Stimulated activated CD8-positive, alpha-beta memory T cell treated with anti-CD3 and anti-CD28 coated beads, Interleukin-7, amount 100 ng/mL, for 48 hours (primary cell): ENCODE measurements at regions not wholly inside any gene's neighbourhood (a gene's known extent, or its start where the extent isn't known, plus 50 kb on each side); places are given as distances from the start of the nearest gene placed in this dataset.
"Not testable (repeated sequence)": the region's sequence is repeated elsewhere in the genome, so short reads cannot be mapped to it uniquely, and the experiment has no call there.

Experiments
- DNase-seq, 2 donors: peaks; one replicate each; pipeline ENCODE4 v3.0.0-alpha.2; 2020; ENCODE audit warnings: low read depth in 1 of 2; ENCODE audit errors: extremely low read depth in 1 of 2

DNA sequence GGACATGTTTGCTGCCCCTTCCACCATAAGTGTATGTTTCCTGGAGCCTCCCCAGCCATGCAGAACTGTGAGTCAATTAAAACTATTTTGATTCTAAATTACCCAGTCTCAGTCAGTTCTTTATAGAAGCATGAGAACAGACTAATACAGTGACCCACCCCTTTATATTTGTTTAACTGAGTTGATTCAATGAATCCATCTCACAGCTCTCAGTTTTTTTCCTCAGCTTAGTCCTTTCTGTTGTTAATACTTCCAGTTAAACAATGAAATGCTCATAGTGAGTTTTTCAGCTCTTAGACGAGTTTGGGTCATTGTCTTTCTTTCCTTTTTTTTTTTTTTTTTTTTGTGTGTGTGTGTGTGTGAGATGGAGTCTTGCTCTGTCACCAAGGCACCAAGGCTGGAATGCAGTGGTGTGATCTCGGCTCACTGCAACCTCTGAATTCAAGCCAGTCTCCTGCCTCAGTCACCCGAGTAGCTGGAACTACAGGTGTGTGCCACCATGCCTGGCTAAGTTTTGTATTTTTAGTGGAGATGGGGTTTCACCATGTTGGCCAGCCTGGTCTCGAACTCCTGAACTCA is 627.4 kb downstream of the SPATA31A7 start:
- not testable (repeated sequence) for DNase-seq

DNA sequence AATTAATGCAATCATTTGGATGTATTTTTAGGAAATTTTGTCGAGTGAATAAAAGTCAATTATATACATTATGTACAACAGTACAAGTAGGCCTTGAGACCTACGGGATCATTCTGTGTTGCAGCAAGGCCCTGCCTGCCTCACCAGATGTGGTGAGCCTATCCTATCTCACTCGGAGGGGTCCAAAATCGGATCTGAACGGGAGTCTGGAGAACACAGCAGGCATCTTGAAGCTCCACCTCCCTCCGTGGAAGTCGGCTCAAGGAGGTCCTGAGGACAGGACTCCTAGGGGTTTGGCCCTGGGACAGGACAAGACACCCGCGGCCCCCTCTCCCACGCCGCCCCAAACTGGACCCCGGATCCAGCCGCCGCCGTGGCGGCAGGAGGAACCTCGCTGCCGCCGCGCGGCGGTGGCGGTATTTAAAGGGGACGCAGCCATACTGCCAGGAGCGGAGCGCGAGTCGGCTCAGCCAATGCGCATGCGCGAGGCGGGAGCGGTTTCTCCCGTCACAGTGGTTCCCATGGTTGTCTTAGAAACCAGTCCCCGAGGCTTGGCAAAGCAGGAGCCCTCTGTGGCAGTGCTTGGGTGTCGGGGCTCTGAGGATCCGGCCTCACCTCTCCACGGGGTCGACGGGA is 663.9 kb downstream of the SPATA31A7 start:
- DNase-seq = peak; percentile 77 to 87

DNA sequence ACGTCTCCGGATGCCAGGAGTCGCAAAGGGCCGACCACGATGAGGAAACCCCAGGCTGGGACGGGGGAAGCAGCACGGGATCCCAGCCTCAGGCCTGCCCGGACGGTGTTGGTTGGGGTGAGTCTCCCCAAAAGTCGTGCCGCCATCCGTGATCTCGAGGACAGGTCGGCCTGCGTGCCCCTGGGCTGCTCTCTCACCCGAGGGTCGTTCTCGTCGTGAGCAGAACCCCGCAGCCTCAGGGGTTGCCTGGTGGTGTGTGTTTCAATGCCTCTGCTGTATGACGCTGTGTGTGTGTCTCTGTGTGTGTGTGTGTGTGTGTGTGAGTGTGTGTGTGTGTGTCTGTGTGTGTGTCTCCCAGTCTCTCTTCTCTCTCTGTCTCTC is 664.4 kb downstream of the SPATA31A7 start:
- not testable (repeated sequence) for DNase-seq

DNA sequence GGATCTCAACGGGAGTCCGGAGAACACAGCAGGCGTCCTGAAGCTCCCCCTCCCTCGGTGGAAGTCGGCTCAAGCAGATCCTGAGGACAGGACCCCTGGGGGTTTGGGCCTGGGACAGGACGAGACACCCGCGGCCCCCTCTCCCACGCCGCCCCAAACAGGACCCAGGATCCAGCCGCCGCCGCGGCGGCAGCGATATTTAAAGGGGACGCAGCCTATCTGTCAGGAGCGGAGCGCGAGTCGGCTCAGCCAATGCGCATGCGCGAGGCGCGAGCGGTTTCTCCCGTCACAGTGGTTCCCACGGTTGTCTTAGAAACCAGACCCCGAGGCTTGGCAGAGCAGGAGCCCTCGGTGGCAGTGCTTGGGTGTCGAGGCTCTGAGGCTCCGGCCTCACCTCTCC is 666.4 kb downstream of the SPATA31A7 start:
- not testable (repeated sequence) for DNase-seq

DNA sequence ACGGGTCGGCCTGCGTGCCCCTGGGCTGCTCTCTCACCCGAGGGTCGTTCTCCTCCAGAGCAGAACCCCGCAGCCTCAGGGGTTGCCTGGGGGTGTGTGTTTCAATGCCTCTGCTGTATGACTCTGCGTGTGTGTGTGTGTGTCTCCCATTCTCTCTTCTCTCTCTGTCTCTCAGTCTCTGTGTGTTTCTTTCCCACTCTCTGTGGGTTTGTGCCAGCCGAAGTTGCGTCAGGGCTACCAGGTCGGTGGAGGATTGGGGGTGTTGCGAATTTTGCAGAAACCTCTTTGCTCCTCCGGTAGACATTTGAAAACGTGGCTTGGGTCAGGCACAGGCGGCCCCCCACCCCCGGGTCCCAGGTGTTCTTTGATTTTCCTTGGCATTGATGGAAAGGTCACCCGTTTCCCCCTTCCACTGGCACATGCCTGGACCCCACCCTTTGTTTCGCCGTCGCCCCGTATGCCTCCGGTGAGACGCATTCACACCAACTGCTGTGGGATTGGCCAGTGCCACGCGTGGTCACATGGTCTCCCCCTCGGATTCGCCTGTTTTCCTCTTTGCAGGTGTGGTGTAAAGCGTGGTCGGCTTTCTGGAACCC is 667.1 kb downstream of the SPATA31A7 start:
- not testable (repeated sequence) for DNase-seq

DNA sequence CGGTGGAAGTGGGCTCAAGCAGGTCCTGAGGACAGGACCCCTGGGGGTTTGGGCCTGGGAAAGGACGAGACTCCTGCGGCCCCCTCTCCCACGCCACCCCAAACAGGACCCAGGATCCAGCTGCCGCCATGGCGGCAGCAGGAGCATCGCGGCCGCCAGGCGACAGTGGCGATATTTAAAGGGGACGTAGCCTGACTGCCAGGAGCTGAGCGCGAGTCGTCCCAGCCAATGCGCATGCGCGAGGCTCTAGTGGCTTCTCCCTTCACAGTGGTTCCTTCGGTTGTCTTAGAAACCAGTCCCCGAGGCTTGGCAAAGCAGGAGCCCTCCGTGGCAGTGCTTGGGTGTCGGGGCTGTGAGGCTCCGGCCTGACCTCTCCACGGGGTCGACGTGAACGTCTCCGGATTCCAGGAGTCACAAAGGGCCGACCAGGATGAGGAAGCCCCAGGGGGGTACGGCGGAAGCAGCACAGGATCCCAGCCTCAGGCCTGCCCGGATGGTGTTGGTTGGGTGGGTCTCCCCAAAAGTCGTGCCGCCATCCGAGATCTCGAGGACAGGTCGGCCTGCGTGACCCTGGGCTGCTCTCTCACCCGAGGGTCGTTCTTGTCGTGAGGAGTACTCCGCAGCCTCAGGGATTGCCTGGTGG is 668.0 kb downstream of the SPATA31A7 start:
- not testable (repeated sequence) for DNase-seq

DNA sequence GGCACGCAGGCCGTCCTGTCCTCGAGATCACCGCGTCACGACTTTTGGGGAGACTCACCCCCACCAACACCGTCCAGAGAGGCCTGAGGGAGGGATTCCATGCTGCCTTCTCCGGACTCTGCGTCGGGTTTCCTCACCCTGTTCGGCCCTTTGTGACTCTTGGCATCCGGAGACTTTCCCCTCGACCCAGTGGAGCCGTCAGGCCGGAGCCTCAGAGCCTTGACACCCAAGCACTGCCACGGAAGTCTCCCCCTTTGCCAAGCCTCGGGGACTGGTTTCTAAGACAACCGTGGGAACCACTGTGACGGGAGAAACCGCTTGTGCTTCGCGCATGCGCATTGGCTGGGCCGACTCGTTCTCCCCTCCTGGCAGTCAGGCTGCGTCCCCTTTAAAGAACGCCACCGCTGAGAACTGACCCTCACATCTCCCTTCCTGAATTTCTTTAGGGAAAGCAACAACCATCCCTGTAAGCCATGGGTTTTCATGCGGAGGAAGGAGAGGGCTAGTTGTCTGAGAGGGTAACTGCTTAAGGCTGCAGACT is 672.7 kb downstream of the SPATA31A7 start:
- peak; percentile 47 to 62 for DNase-seq

DNA sequence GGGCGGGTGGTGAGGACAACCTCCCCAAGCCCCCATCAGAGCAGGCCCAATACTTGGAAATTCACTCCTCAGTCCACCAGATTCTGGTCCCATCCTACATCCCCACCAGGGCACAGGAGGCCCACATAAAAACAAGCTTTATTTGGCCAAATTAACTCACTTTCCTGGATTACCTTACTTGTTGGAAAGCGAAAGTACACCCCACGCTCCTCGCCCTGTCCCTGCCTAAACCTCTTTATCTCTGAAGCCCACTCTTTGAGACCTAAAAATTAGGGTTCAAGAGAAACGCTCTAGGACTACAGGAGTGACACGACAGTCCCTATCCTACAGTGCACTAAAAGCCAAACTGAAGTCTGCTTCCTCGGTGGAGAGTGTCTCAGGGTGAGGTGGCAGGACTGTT is 674.6 kb downstream of the SPATA31A7 start:
- DNase-seq = not testable (repeated sequence)

DNA sequence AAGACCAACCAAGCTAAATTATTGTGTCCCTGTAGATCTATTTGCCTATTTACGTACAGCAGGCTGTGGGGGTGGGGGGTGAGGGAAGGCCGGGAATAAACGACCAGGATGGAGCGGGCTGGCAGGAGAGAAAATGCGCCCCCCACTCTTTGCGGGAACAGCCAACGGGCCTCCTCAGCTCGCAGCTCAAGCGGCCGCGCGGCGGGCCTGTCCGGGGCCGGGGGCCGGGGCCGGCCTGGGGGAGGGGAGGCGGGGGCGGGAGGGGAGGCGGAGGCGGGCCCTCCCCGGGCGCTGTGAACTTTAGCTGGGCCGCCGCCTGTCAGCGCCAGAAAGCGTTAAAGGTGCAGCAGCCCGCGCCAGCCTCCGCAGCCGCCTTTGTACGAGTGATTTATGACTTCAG is 679.1 kb downstream of the SPATA31A7 start:
- DNase-seq = not testable (repeated sequence)

DNA sequence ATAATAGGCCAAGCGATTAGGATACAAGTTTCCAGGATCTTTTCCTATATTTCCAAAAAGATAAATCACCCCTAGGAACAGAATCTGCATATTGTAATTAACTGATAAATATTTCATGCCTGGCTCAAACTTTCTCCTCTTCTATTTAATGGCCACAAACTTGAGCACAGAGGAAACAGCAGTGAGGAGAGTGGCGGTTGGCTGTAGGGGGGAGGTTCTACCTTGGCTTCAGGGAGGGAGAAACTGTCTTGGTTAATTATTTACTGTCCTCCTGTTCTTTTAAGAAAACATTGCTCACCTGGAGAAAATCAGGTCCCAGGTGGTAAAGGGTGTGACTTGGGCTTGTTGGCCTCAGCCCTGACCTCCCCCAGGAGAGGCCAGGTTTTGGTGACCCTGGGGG is 682.5 kb downstream of the SPATA31A7 start:
- not testable (repeated sequence) for DNase-seq
